Activated naive CD4-positive, alpha-beta T cell treated with anti-CD3 and anti-CD28 coated beads for 36 hours (primary cell): ENCODE measurements at regions not wholly inside any gene's neighbourhood (a gene's known extent, or its start where the extent isn't known, plus 50 kb on each side); places are given as distances from the start of the nearest gene placed in this dataset.

Experiments
- CTCF ChIA-PET: fragments of 350-600 bp; sonication (Branson Sonifier 250); formaldehyde crosslinking; loops from one replicate; lab custom pipeline; 2021; ENCODE audit warnings: antibody characterized with exemption; lab: Charles Lee
- DNase-seq: peaks from one replicate; pipeline ENCODE4 v3.0.0-alpha.2; 2020
- H3K27ac Mint-ChIP-seq: one replicate; pipeline ENCODE4 v1.8.0; 2021; ENCODE audit warnings: mild to moderate bottlenecking, mixed read lengths
- H3K27me3 Mint-ChIP-seq: one replicate; pipeline ENCODE4 v1.8.0; 2021; ENCODE audit warnings: low read depth, mixed read lengths
- H3K36me3 Mint-ChIP-seq: one replicate; pipeline ENCODE4 v1.8.0; 2021; ENCODE audit warnings: low read depth, mixed read lengths
- H3K4me1 Mint-ChIP-seq: one replicate; pipeline ENCODE4 v1.8.0; 2021; ENCODE audit warnings: low read depth, mixed read lengths
- H3K4me3 Mint-ChIP-seq: one replicate; pipeline ENCODE4 v1.8.0; 2021; ENCODE audit warnings: mild to moderate bottlenecking, moderate library complexity, mixed read lengths
- H3K9me3 Mint-ChIP-seq: one replicate; pipeline ENCODE4 v1.8.0; 2021; ENCODE audit warnings: mixed read lengths
- intact Hi-C: fragments of 100-400 bp; cut with micrococcal nuclease; formaldehyde crosslinking; loops from one replicate; pipeline ENCODE4 v1.15.1; 2023

- H3K27ac Mint-ChIP-seq: no peak overlapping the region
- peaks cover 4% of the 10 kb centered on the region for H3K9me3 Mint-ChIP-seq
- no peak for DNase-seq
- H3K27me3 Mint-ChIP-seq: no peaks in the 10 kb centered on the region
- H3K36me3 Mint-ChIP-seq: no peaks in the 10 kb centered on the region
- H3K4me3 Mint-ChIP-seq: no peak overlapping the region
- intact Hi-C loops: no loop called here
- no peaks in the 10 kb centered on the region for H3K4me1 Mint-ChIP-seq
- CTCF ChIA-PET: no interaction called here
Measured at GRCh38 chr14:87184180-87184579, 808.8 kb downstream of the GALC start.

- H3K36me3 Mint-ChIP-seq: no peaks in the 10 kb centered on the region
- H3K4me1 Mint-ChIP-seq: no peaks in the 10 kb centered on the region
- H3K27me3 Mint-ChIP-seq: no peaks in the 10 kb centered on the region
- no peak overlapping the region for H3K27ac Mint-ChIP-seq
- CTCF ChIA-PET: no interaction called here
- DNase-seq: no peak
- peaks cover 2% of the 10 kb centered on the region for H3K9me3 Mint-ChIP-seq
- no peak overlapping the region for H3K4me3 Mint-ChIP-seq
- intact Hi-C loops: no loop called here
Measured at GRCh38 chr14:87181288-87181687, 811.7 kb downstream of the GALC start.

GRCh38 chr14:87179936-87180335 lies 813.0 kb downstream of the GALC start:
- intact Hi-C loops: no loop called here
- DNase-seq: no peak
- CTCF ChIA-PET: no interaction called here
- Mint-ChIP-seq H3K27ac (no peak overlapping the region), H3K27me3 (no peaks in the 10 kb centered on the region), H3K36me3 (no peaks in the 10 kb centered on the region), H3K9me3 (peaks cover 2% of the 10 kb centered on the region), H3K4me3 (no peak overlapping the region), H3K4me1 (no peaks in the 10 kb centered on the region)

- H3K27ac Mint-ChIP-seq: no peak overlapping the region
- DNase-seq: no peak
- no peak overlapping the region for H3K4me3 Mint-ChIP-seq
- intact Hi-C loops: no loop called here
- CTCF ChIA-PET: no interaction called here
- H3K9me3 Mint-ChIP-seq: peaks cover 2% of the 10 kb centered on the region
- H3K36me3 Mint-ChIP-seq: no peaks in the 10 kb centered on the region
- no peaks in the 10 kb centered on the region for H3K4me1 Mint-ChIP-seq
- H3K27me3 Mint-ChIP-seq: no peaks in the 10 kb centered on the region
Measured at GRCh38 chr14:87178277-87178676, 814.7 kb downstream of the GALC start.

GRCh38 chr14:87175175-87175574 lies 817.8 kb downstream of the GALC start:
- Mint-ChIP-seq H3K27ac (no peak overlapping the region), H3K4me1 (no peaks in the 10 kb centered on the region), H3K36me3 (no peaks in the 10 kb centered on the region), H3K9me3 (no peaks in the 10 kb centered on the region), H3K27me3 (no peaks in the 10 kb centered on the region), H3K4me3 (no peak overlapping the region)
- CTCF ChIA-PET: no interaction called here
- no peak for DNase-seq
- intact Hi-C loops: no loop called here

GRCh38 chr14:87171141-87171540 lies 821.8 kb downstream of the GALC start:
- intact Hi-C loops: no loop called here
- peaks cover 2% of the 10 kb centered on the region for H3K9me3 Mint-ChIP-seq
- no peak overlapping the region for H3K27ac Mint-ChIP-seq
- H3K27me3 Mint-ChIP-seq: no peaks in the 10 kb centered on the region
- no peak for DNase-seq
- no peak overlapping the region for H3K4me3 Mint-ChIP-seq
- no peaks in the 10 kb centered on the region for H3K36me3 Mint-ChIP-seq
- no peaks in the 10 kb centered on the region for H3K4me1 Mint-ChIP-seq
- CTCF ChIA-PET: no interaction called here

- Mint-ChIP-seq H3K4me3 (no peak overlapping the region), H3K36me3 (no peaks in the 10 kb centered on the region), H3K27ac (no peak overlapping the region), H3K27me3 (no peaks in the 10 kb centered on the region), H3K9me3 (peaks cover 6% of the 10 kb centered on the region), H3K4me1 (no peaks in the 10 kb centered on the region)
- CTCF ChIA-PET: no interaction called here
- intact Hi-C loops: no loop called here
- no peak for DNase-seq
Measured at GRCh38 chr14:87170179-87170578, 822.8 kb downstream of the GALC start.

GRCh38 chr14:87169362-87169761 lies 823.6 kb downstream of the GALC start:
- Mint-ChIP-seq H3K27ac (no peak overlapping the region), H3K36me3 (no peaks in the 10 kb centered on the region), H3K4me3 (no peak overlapping the region), H3K9me3 (peaks cover 6% of the 10 kb centered on the region), H3K27me3 (no peaks in the 10 kb centered on the region), H3K4me1 (no peaks in the 10 kb centered on the region)
- DNase-seq: no peak
- CTCF ChIA-PET: no interaction called here
- intact Hi-C loops: no loop called here

- no peak overlapping the region for H3K4me3 Mint-ChIP-seq
- H3K4me1 Mint-ChIP-seq: no peaks in the 10 kb centered on the region
- H3K27me3 Mint-ChIP-seq: no peaks in the 10 kb centered on the region
- H3K27ac Mint-ChIP-seq: no peak overlapping the region
- intact Hi-C loops: no loop called here
- no peak for DNase-seq
- CTCF ChIA-PET: no interaction called here
- no peaks in the 10 kb centered on the region for H3K36me3 Mint-ChIP-seq
- peaks cover 13% of the 10 kb centered on the region for H3K9me3 Mint-ChIP-seq
Measured at GRCh38 chr14:87161502-87161901, 831.5 kb downstream of the GALC start.

- intact Hi-C loops: no loop called here
- CTCF ChIA-PET: no interaction called here
- no peaks in the 10 kb centered on the region for H3K36me3 Mint-ChIP-seq
Measured at GRCh38 chr14:87160989-87161388, 832.0 kb downstream of the GALC start.

GRCh38 chr14:87158283-87158682 lies 834.7 kb downstream of the GALC start:
- intact Hi-C loops: no loop called here
- no peak overlapping the region for H3K27ac Mint-ChIP-seq
- H3K27me3 Mint-ChIP-seq: no peaks in the 10 kb centered on the region
- CTCF ChIA-PET: no interaction called here
- no peak for DNase-seq
- no peaks in the 10 kb centered on the region for H3K4me1 Mint-ChIP-seq
- H3K36me3 Mint-ChIP-seq: no peaks in the 10 kb centered on the region
- peaks cover 8% of the 10 kb centered on the region for H3K9me3 Mint-ChIP-seq
- H3K4me3 Mint-ChIP-seq: no peak overlapping the region

More at GRCh38 chr14:87160989-87161388, 832.0 kb downstream of the GALC start:
- Mint-ChIP-seq H3K27ac (no peak overlapping the region), H3K9me3 (peaks cover 13% of the 10 kb centered on the region), H3K4me1 (no peaks in the 10 kb centered on the region), H3K27me3 (no peaks in the 10 kb centered on the region), H3K4me3 (no peak overlapping the region)
- no peak for DNase-seq

- Mint-ChIP-seq H3K36me3 (no peaks in the 10 kb centered on the region), H3K27me3 (no peaks in the 10 kb centered on the region)
Measured at GRCh38 chr14:87156878-87157277, 836.1 kb downstream of the GALC start.

GRCh38 chr14:87155856-87156488 lies 837.0 kb downstream of the GALC start:
- H3K9me3 Mint-ChIP-seq: peaks cover 11% of the 10 kb centered on the region
- no peaks in the 10 kb centered on the region for H3K36me3 Mint-ChIP-seq
- intact Hi-C loops: no loop called here
- no peak for DNase-seq
- no peak overlapping the region for H3K27ac Mint-ChIP-seq
- no peaks in the 10 kb centered on the region for H3K27me3 Mint-ChIP-seq
- H3K4me1 Mint-ChIP-seq: no peaks in the 10 kb centered on the region
- CTCF ChIA-PET: no interaction called here
- no peak overlapping the region for H3K4me3 Mint-ChIP-seq

More at GRCh38 chr14:87156878-87157277, 836.1 kb downstream of the GALC start:
- intact Hi-C loops: no loop called here
- Mint-ChIP-seq H3K27ac (no peak overlapping the region), H3K9me3 (peaks cover 9% of the 10 kb centered on the region), H3K4me1 (no peaks in the 10 kb centered on the region), H3K4me3 (no peak overlapping the region)
- CTCF ChIA-PET: no interaction called here
- no peak for DNase-seq
